K562 (cell line): ENCODE measurements at regions not wholly inside any gene's neighbourhood (a gene's known extent, or its start where the extent isn't known, plus 50 kb on each side); places are given as distances from the start of the nearest gene placed in this dataset.

Experiments
- ATAC-seq: fragments of 200-7000 bp; cut with Tn5 transposase; 3 replicates; pipeline ENCODE4 v1.9.1; 2020; ENCODE audit warnings: moderate library complexity
- BruUV-seq: library from RNA; stranded (reverse); fragments of 400-500 nt; replicated peaks from 2 replicates; lab custom pipeline; 2021; lab: Mats Ljungman, UMichigan
- CTCF ChIA-PET: fragments of 300-600 bp; formaldehyde crosslinking; extraction: SDS; loops from one replicate; lab custom pipeline; 2021; ENCODE audit warnings: low intra/inter-chr PET ratio; lab: Yijun Ruan, JAX
- POLR2A ChIA-PET: fragments of 300-600, 350-650 bp; sonication (Branson Sonifier 250); formaldehyde crosslinking; extraction: SDS; loops from one replicate; lab custom pipeline; 2021; ENCODE audit warnings: antibody characterized with exemption, inconsistent platforms; lab: Yijun Ruan, JAX
- DNase-seq, 4 experiments: peaks; one replicate each; pipeline versions ENCODE4 v3.0.0 to v3.0.0-alpha.2; 2011 to 2018; ENCODE audit warnings: low spot score in 3 of 4, mixed read lengths in 3 of 4; ENCODE audit errors: extremely low read depth in 1 of 4
- FAIRE-seq: peaks from 2 replicates; lab custom pipeline; 2011; peaks lifted over from hg19 to GRCh38; lab: Jason Lieb, UNC
- H2AFZ ChIP-seq: 2 replicates; pipeline ENCODE4 v1.6.0; 2011; ENCODE audit warnings: low read depth, low read length, control low read depth, inconsistent platforms
- H3K27ac ChIP-seq: fragments of 200-600 bp; 3 replicates; pipeline ENCODE4 v1.8.0; 2011; ENCODE audit warnings: low read depth, mild to moderate bottlenecking, control low read depth, inconsistent platforms, low read length, moderate library complexity, mixed read lengths; ENCODE audit errors: extremely low read depth
- H3K27me3 ChIP-seq, 2 experiments: fragments of 300-600 bp in 1 of 2; 2 replicates in 1 of 2; 3 replicates in 1 of 2; pipeline versions ENCODE4 v1.6.0 to v1.8.0; 2011; ENCODE audit warnings: inconsistent platforms in 2 of 2, low read length in 2 of 2, mild to moderate bottlenecking in 1 of 2, mixed read lengths in 1 of 2, moderate library complexity in 1 of 2; ENCODE audit not compliant: control insufficient read depth in 2 of 2, insufficient read depth in 2 of 2
- H3K36me3 ChIP-seq: fragments of 300-600 bp; 3 replicates; pipeline ENCODE4 v1.8.0; 2011; ENCODE audit warnings: mild to moderate bottlenecking, low read length, inconsistent platforms; ENCODE audit not compliant: control insufficient read depth, insufficient read depth
- H3K4me1 ChIP-seq, 2 experiments: fragments of 200-600 bp in 1 of 2; replicated peaks in 1 of 2; 2 replicates in 1 of 2; 3 replicates in 1 of 2; pipeline versions ENCODE4 v1.5.1 to v1.8.0; 2011; ENCODE audit warnings: inconsistent platforms in 2 of 2, low read length in 2 of 2, mild to moderate bottlenecking in 1 of 2, mixed read lengths in 1 of 2, moderate library complexity in 1 of 2; ENCODE audit not compliant: control insufficient read depth in 2 of 2, insufficient read depth in 2 of 2
- H3K4me2 ChIP-seq: 2 replicates; pipeline ENCODE4 v1.6.1; 2011; ENCODE audit warnings: low read length, control low read depth, inconsistent platforms, mixed read lengths; ENCODE audit not compliant: insufficient read depth
- H3K4me3 ChIP-seq: fragments of 200-600 bp; sonication (generic), shearing (Covaris generic); 2 replicates; pipeline ENCODE4 v1.5.1; 2016; ENCODE audit warnings: control low read depth, inconsistent platforms
- H3K79me2 ChIP-seq: fragments of 200-600 bp; 3 replicates; pipeline ENCODE4 v1.8.0; 2011; ENCODE audit warnings: low read length, inconsistent platforms; ENCODE audit not compliant: control insufficient read depth, insufficient read depth
- H3K9ac ChIP-seq, 2 experiments: 2 replicates each; pipeline versions ENCODE4 v1.6.0 to v1.6.1; 2011; ENCODE audit warnings: low read depth in 2 of 2, low read length in 2 of 2, control low read depth in 1 of 2, inconsistent platforms in 1 of 2, mild to moderate bottlenecking in 1 of 2, mixed read lengths in 1 of 2; ENCODE audit not compliant: insufficient read depth in 1 of 2
- H3K9me1 ChIP-seq: one replicate; pipeline ENCODE4 v1.6.0; 2011; ENCODE audit warnings: inconsistent platforms, mild to moderate bottlenecking, low read length, moderate library complexity; ENCODE audit not compliant: control insufficient read depth, insufficient read depth
- H3K9me3 ChIP-seq: replicated peaks from 2 replicates; pipeline ENCODE4 v1.5.1; 2011; ENCODE audit warnings: low read depth, low read length, inconsistent platforms; ENCODE audit not compliant: control insufficient read depth, insufficient read depth
- H4K20me1 ChIP-seq: replicated peaks from 2 replicates; pipeline ENCODE4 v1.6.1; 2011; ENCODE audit warnings: low read length, inconsistent platforms, mixed read lengths; ENCODE audit not compliant: control insufficient read depth, insufficient read depth
- AFF1 ChIP-seq, 2 experiments: fragments of 450-650 bp; IDR thresholded peaks; 2 replicates each; pipeline ENCODE4 v1.6.1; 2018; ENCODE audit warnings: mild to moderate bottlenecking in 2 of 2, low read depth in 1 of 2; ENCODE audit not compliant: partially characterized antibody in 2 of 2
- GTF2B ChIP-seq: IDR thresholded peaks from 2 replicates; pipeline ENCODE4 v1.6.1; 2011; ENCODE audit not compliant: insufficient read length; ENCODE audit errors: extremely low read depth
- POLR2A ChIP-seq: fragments of 450-650 bp; conservative IDR thresholded peaks from 2 replicates; pipeline ENCODE4 v1.6.1; 2016
- RCOR1 ChIP-seq, 2 experiments: IDR thresholded peaks; 2 replicates each; pipeline ENCODE4 v1.6.1; 2012; ENCODE audit warnings: low read depth in 2 of 2, low read length in 2 of 2, borderline replicate concordance in 1 of 2, improper control_type of control experiment in 1 of 2
- TBP ChIP-seq: optimal IDR thresholded peaks from 2 replicates; pipeline ENCODE3; 2011; ENCODE audit warnings: low read depth, low read length, improper control_type of control experiment
- ZNF3 ChIP-seq: fragments of 250-450 bp; sonication (Bioruptor Pico); IDR thresholded peaks from 2 replicates; pipeline ENCODE4 v1.5.0; 2021; ENCODE audit warnings: mild to moderate bottlenecking, moderate library complexity
- WGBS: fragments of 100-300 bp; shearing (Covaris generic); methylation state at CpG from one replicate; pipeline ENCODE4 v1.1.6; 2016; ENCODE audit warnings: low coverage, mixed read lengths; ENCODE audit not compliant: insufficient coverage; ENCODE audit errors: missing lambda C conversion rate; 5-methylcytosine and 5-hydroxymethylcytosine counted together
- in situ Hi-C: fragments of 300-500 bp; cut with MboI; formaldehyde crosslinking; loops from 4 replicates; pipeline ENCODE4 v1.15.0; 2018; ENCODE audit warnings: inconsistent platforms, mixed read lengths
- intact Hi-C: fragments of 100-400 bp; cut with micrococcal nuclease; formaldehyde crosslinking; loops from 2 replicates; pipeline ENCODE4 v1.14.2; 2022

- TF ChIP-seq AFF1 (IDR thresholded peaks at IDR 0.05; ENCODE audit: low read depth in 1 of 2, partially characterized antibody in 2 of 2) (no peak), POLR2A (no peak), RCOR1 (IDR thresholded peaks at IDR 0.05; ENCODE audit: borderline replicate concordance in 1 of 2, low read depth in 2 of 2, low read length in 2 of 2) (no peak)
Observed at GRCh38 chr18:59783138-59783537, 85.9 kb upstream of the CCBE1 start (continued).

- in situ Hi-C loops (no loop called here), intact Hi-C loops (no loop called here)
- Histone ChIP-seq H3K27me3 (no peaks in the 10 kb centered on the region), H3K4me1 (no peaks in the 10 kb centered on the region), H3K9ac (no peak overlapping the region), H3K9me3 (no peaks in the 10 kb centered on the region), H3K4me2 (no peak overlapping the region), H3K4me3 (no peak overlapping the region), H4K20me1 (no peaks in the 10 kb centered on the region), H3K36me3 (no peaks in the 10 kb centered on the region), H3K9me1 (no peaks in the 10 kb centered on the region), H3K79me2 (no peaks in the 10 kb centered on the region), H2AFZ (no peak overlapping the region), H3K27ac (no peak overlapping the region)
- FAIRE-seq (no peak), DNase-seq (no peak), ATAC-seq (no peak)
- TF ChIP-seq TBP (no peak), GTF2B (no peak), ZNF3 (CRISPR knock-in tag) (no peak)
- no TSS peak for BruUV-seq
- 0% methylated on average over 2 of the region's 2 CpGs for WGBS
- ChIA-PET POLR2A (no interaction called here), CTCF (no interaction called here)
Observed at GRCh38 chr18:59779979-59780378, 82.8 kb upstream of the CCBE1 start.
